ENCODE measurements at regions not wholly inside any gene's neighbourhood (a gene's known extent, or its start where the extent isn't known, plus 50 kb on each side); places are given as distances from the start of the nearest gene placed in this dataset.

GRCh38 chr4:184891816-184892397, 66.1 kb upstream of the ACSL1 start:
- TF ChIP-seq FOXP2 (optimal IDR thresholded peaks at IDR 0.05; ENCODE audit: borderline replicate concordance, extremely low read depth, extremely low read length, insufficient read depth) (no peak), SIN3A (IDR thresholded peaks at IDR 0.05; ENCODE audit: borderline replicate concordance, insufficient read depth, low read length) (no peak), REST (IDR thresholded peaks at IDR 0.05; ENCODE audit: insufficient read depth in 1 of 2, low read depth in 2 of 2, low read length in 2 of 2) (no peak)
